ENCODE measurements at regions not wholly inside any gene's neighbourhood (a gene's known extent, or its start where the extent isn't known, plus 50 kb on each side); places are given as distances from the start of the nearest gene placed in this dataset.

GRCh38 chr7:7077945-7078344 is 104.4 kb upstream of the C1GALT1 start:
- no peaks in the 10 kb centered on the region for H3K9me3 Mint-ChIP-seq (ENCODE audit: unreplicated experiment)
- CTCF ChIA-PET = no interaction called here
- no peak for DNase-seq (ENCODE audit: unreplicated experiment)
- H3K4me1 Mint-ChIP-seq (ENCODE audit: insufficient read depth, unreplicated experiment) = no peaks in the 10 kb centered on the region
- TF ChIP-seq CTCF (IDR thresholded peaks at IDR 0.05; ENCODE audit: unreplicated experiment) = no peak
- H3K36me3 Mint-ChIP-seq (ENCODE audit: insufficient read depth, unreplicated experiment) = no peaks in the 10 kb centered on the region
- H3K4me3 Mint-ChIP-seq (ENCODE audit: unreplicated experiment) = no peak overlapping the region
- no peaks in the 10 kb centered on the region for H3K27me3 Mint-ChIP-seq (ENCODE audit: insufficient read depth, unreplicated experiment)
- intact Hi-C loops (cut with micrococcal nuclease) = no loop called here
- POLR2A ChIA-PET = no interaction called here
- BruUV-seq (replicated peaks) = no TSS peak
- H3K27ac Mint-ChIP-seq (ENCODE audit: low read depth, unreplicated experiment) = no peak overlapping the region

DNA sequence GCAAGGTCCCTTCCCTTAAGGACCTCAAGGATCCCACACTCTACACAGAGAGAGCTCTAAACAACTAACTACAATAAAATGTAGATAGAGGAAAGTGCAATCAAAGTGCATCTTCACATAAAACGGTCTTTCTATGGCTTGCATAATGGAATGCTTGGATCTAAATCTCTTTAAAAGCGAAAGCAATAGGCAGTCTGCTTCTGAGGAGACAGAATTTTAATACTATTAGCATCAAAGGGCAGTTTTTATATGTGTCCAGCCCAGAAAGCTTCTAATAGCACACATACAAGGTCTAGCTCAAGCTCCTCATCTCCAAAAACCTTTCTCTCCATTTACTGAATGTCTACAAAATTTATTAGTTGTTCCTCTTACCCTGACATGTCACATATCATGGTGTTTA is 101.5 kb upstream of the C1GALT1 start:
- no TSS peak for BruUV-seq (replicated peaks)
- Mint-ChIP-seq H3K9me3 (ENCODE audit: unreplicated experiment) (peaks cover 14% of the 10 kb centered on the region), H3K27me3 (ENCODE audit: insufficient read depth, unreplicated experiment) (no peaks in the 10 kb centered on the region), H3K4me3 (ENCODE audit: unreplicated experiment) (no peak overlapping the region), H3K4me1 (ENCODE audit: insufficient read depth, unreplicated experiment) (no peaks in the 10 kb centered on the region), H3K27ac (ENCODE audit: low read depth, unreplicated experiment) (no peak overlapping the region), H3K36me3 (ENCODE audit: insufficient read depth, unreplicated experiment) (no peaks in the 10 kb centered on the region)
- DNase-seq (ENCODE audit: unreplicated experiment) = no peak
- TF ChIP-seq CTCF (IDR thresholded peaks at IDR 0.05; ENCODE audit: unreplicated experiment) = no peak
- ChIA-PET POLR2A (interaction anchor here (1.0 kb wide), 1 partner anchor 20 kb away, joined by 3 read pairs; no protein-coding TSS in a partner anchor), CTCF (interaction anchor here (0.6 to 3.7 kb wide), 6 partner anchors 12 to 353 kb away, joined by 3 to 17 read pairs (median 3); no protein-coding TSS in a partner anchor)
- intact Hi-C loops (cut with micrococcal nuclease) = no loop called here

DNA sequence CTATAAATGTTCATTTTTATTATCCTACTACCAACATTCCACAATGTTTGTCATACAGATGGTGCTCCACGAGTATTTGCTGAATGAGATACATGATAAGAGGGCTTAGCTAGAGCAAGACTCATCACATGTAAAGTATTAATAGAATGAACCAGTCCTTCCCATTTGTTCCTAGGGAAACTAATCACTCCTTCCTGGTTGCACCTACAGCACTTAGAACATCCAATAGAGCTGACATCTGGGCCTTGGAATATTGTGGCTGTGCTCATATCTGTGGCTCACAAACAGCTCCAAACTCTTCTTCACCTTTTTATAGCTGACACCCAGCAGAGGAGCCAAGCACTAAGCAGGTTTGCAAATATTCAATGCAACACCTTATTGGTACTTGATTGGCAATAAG is 91.9 kb upstream of the C1GALT1 start:
- Mint-ChIP-seq H3K4me1 (ENCODE audit: insufficient read depth, unreplicated experiment) (peaks cover 5% of the 10 kb centered on the region), H3K27me3 (ENCODE audit: insufficient read depth, unreplicated experiment) (no peaks in the 10 kb centered on the region), H3K27ac (ENCODE audit: low read depth, unreplicated experiment) (no peak overlapping the region), H3K4me3 (ENCODE audit: unreplicated experiment) (no peak overlapping the region), H3K36me3 (ENCODE audit: insufficient read depth, unreplicated experiment) (no peaks in the 10 kb centered on the region), H3K9me3 (ENCODE audit: unreplicated experiment) (peaks cover 10% of the 10 kb centered on the region)
- BruUV-seq (replicated peaks) = no TSS peak
- no peak for DNase-seq (ENCODE audit: unreplicated experiment)
- POLR2A ChIA-PET = no interaction called here
- no peak for TF ChIP-seq CTCF (IDR thresholded peaks at IDR 0.05; ENCODE audit: unreplicated experiment)
- intact Hi-C loops (cut with micrococcal nuclease) = no loop called here
- CTCF ChIA-PET = interaction anchor here (0.7 to 1.6 kb wide), 4 partner anchors 9 to 137 kb away, joined by 3 to 5 read pairs (median 4); no protein-coding TSS in a partner anchor

DNA sequence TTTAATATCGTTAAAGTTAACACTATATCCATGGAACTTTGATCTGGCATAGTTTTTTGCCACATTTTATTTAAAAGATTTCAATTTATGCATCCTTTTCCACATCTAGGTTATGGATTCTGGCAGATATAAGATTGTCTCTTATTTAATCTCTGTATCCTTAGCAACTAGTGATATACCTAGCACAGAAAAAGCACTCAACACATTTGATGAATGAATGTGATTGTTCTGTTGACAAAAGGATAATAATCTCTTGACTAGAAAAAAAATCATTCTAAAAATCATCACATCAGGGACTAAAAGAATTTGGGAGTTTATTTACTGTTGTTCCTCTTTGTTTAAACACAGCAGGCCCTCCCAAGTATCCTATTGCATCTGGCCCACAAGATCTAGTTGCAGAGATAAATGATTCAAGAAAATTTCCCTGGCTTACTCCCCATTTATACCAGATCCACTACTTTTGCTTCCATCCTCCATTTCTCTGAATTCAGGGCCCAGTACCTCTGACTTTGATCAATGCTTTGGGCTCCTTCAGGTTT is 84.0 kb upstream of the C1GALT1 start:
- BruUV-seq (replicated peaks) = no TSS peak
- DNase-seq (ENCODE audit: unreplicated experiment) = no peak
- no peak for TF ChIP-seq CTCF (IDR thresholded peaks at IDR 0.05; ENCODE audit: unreplicated experiment)
- no peaks in the 10 kb centered on the region for H3K36me3 Mint-ChIP-seq (ENCODE audit: insufficient read depth, unreplicated experiment)
- H3K9me3 Mint-ChIP-seq (ENCODE audit: unreplicated experiment) = no peaks in the 10 kb centered on the region
- ChIA-PET POLR2A (interaction anchor here (0.5 to 10.9 kb wide), 4 partner anchors 26 to 466 kb away, joined by 3 to 119 read pairs (median 4); partner anchors contain the start of gene C1GALT1), CTCF (interaction anchor here (0.9 to 2.9 kb wide), 2 partner anchors 89 to 254 kb away, joined by 4 to 8 read pairs; no protein-coding TSS in a partner anchor)
- intact Hi-C loops (cut with micrococcal nuclease) = no loop called here
- H3K27ac Mint-ChIP-seq (ENCODE audit: low read depth, unreplicated experiment) = no peak overlapping the region
- peaks cover 36% of the 10 kb centered on the region for H3K4me1 Mint-ChIP-seq (ENCODE audit: insufficient read depth, unreplicated experiment)
- H3K4me3 Mint-ChIP-seq (ENCODE audit: unreplicated experiment) = no peak overlapping the region
- H3K27me3 Mint-ChIP-seq (ENCODE audit: insufficient read depth, unreplicated experiment) = no peaks in the 10 kb centered on the region
